ENCODE measurements at regions not wholly inside any gene's neighbourhood (a gene's known extent, or its start where the extent isn't known, plus 50 kb on each side); places are given as distances from the start of the nearest gene placed in this dataset.
"Not testable (repeated sequence)": the region's sequence is repeated elsewhere in the genome, so short reads cannot be mapped to it uniquely, and the experiment has no call there.

GRCh38 chr3:103453152-103453551 is 1018.3 kb downstream of the ZPLD1 start:
- DNase-seq = no peak
- TF ChIP-seq GATA1 (IDR thresholded peaks at IDR 0.05; ENCODE audit: low read depth, low read length) = no peak
- no peak for TF ChIP-seq POLR2A (IDR thresholded peaks at IDR 0.05; ENCODE audit: low read length)

GRCh38 chr3:103459815-103460214 is 1025.0 kb downstream of the ZPLD1 start:
- DNase-seq = no peak
- TF ChIP-seq GATA1 (IDR thresholded peaks at IDR 0.05; ENCODE audit: low read depth, low read length) (no peak), POLR2A (IDR thresholded peaks at IDR 0.05; ENCODE audit: low read length) (no peak)

GRCh38 chr3:103470498-103470897 is 1035.7 kb downstream of the ZPLD1 start:
- no peak for DNase-seq

GRCh38 chr3:103494011-103494410 is 1059.2 kb downstream of the ZPLD1 start:
- no peak for TF ChIP-seq GATA1 (IDR thresholded peaks at IDR 0.05; ENCODE audit: low read depth, low read length)
- TF ChIP-seq POLR2A (IDR thresholded peaks at IDR 0.05; ENCODE audit: low read length) = no peak
- no peak for DNase-seq

More at GRCh38 chr3:103470498-103470897, 1035.7 kb downstream of the ZPLD1 start:
- no peak for TF ChIP-seq GATA1 (IDR thresholded peaks at IDR 0.05; ENCODE audit: low read depth, low read length)
- TF ChIP-seq POLR2A (IDR thresholded peaks at IDR 0.05; ENCODE audit: low read length) = no peak

DNA sequence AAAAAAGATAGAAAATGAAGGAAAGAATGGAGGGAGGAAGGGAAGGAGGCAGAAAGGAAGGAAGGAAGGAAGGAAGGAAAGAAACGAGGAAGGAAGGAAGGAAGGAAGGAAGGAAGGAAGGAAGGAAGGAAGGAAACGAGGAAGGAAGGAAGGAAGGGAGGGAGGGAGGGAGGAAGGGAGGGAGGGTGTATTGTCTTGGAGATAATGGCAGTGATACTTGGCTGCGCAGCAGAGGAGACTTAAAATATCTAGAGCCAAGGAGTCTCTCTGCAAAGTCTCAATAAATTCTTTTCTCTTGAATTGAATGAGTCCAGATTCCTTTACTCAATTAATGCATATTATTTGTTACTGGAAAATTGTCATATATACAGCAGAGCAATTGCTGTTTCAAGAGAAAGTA is 1059.7 kb downstream of the ZPLD1 start:
- no peak for TF ChIP-seq GATA1 (IDR thresholded peaks at IDR 0.05; ENCODE audit: low read depth, low read length)
- no peak for TF ChIP-seq POLR2A (IDR thresholded peaks at IDR 0.05; ENCODE audit: low read length)
- DNase-seq = no peak

DNA sequence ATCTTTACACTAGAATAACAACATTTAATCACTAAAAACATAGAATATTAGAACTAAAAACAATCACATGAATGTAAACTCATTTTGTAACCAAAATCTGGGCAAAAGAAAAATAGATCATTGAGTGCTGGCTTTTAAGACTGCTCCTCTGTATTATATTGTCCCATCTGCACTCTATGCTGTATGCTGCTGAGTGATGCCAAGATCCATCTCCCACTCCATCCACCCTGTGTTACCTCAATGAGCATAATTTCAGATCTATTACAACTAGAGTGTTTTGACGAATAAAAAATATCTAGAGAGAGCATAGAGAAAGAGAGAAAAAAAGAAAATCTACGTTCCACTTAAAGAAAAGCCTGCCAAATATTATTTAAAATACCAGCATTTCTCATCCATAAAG is 1060.4 kb downstream of the ZPLD1 start:
- DNase-seq = no peak
- no peak for TF ChIP-seq POLR2A (IDR thresholded peaks at IDR 0.05; ENCODE audit: low read length)
- no peak for TF ChIP-seq GATA1 (IDR thresholded peaks at IDR 0.05; ENCODE audit: low read depth, low read length)

GRCh38 chr3:103499132-103499900 is 1064.5 kb downstream of the ZPLD1 start:
- DNase-seq = no peak
- no peak for TF ChIP-seq GATA1 (IDR thresholded peaks at IDR 0.05; ENCODE audit: low read depth, low read length)
- TF ChIP-seq POLR2A (IDR thresholded peaks at IDR 0.05; ENCODE audit: low read length) = no peak

- TF ChIP-seq POLR2A (IDR thresholded peaks at IDR 0.05; ENCODE audit: low read length) (no peak), GATA1 (IDR thresholded peaks at IDR 0.05; ENCODE audit: low read depth, low read length) (no peak)
- DNase-seq = no peak
Measured at GRCh38 chr3:103499967-103500366, 1065.2 kb downstream of the ZPLD1 start.

- DNase-seq = no peak
- no peak for TF ChIP-seq GATA1 (IDR thresholded peaks at IDR 0.05; ENCODE audit: low read depth, low read length)
- no peak for TF ChIP-seq POLR2A (IDR thresholded peaks at IDR 0.05; ENCODE audit: low read length)
Measured at GRCh38 chr3:103510760-103511159, 1075.9 kb downstream of the ZPLD1 start.

- TF ChIP-seq POLR2A (IDR thresholded peaks at IDR 0.05; ENCODE audit: low read length) (no peak), GATA1 (IDR thresholded peaks at IDR 0.05; ENCODE audit: low read depth, low read length) (no peak)
- no peak for DNase-seq
Measured at GRCh38 chr3:103511891-103512290, 1077.1 kb downstream of the ZPLD1 start.

- DNase-seq = no peak
- TF ChIP-seq POLR2A (IDR thresholded peaks at IDR 0.05; ENCODE audit: low read length) (no peak), GATA1 (IDR thresholded peaks at IDR 0.05; ENCODE audit: low read depth, low read length) (no peak)
Measured at GRCh38 chr3:103512595-103512994, 1077.8 kb downstream of the ZPLD1 start.

GRCh38 chr3:103513003-103513402 is 1078.2 kb downstream of the ZPLD1 start:
- TF ChIP-seq POLR2A (IDR thresholded peaks at IDR 0.05; ENCODE audit: low read length) (no peak), GATA1 (IDR thresholded peaks at IDR 0.05; ENCODE audit: low read depth, low read length) (no peak)
- DNase-seq = no peak

GRCh38 chr3:103515116-103515515 is 1080.3 kb downstream of the ZPLD1 start:
- TF ChIP-seq GATA1 (IDR thresholded peaks at IDR 0.05; ENCODE audit: low read depth, low read length) = no peak
- no peak for TF ChIP-seq POLR2A (IDR thresholded peaks at IDR 0.05; ENCODE audit: low read length)
- DNase-seq = no peak

- no peak for TF ChIP-seq GATA1 (IDR thresholded peaks at IDR 0.05; ENCODE audit: low read depth, low read length)
- no peak for TF ChIP-seq POLR2A (IDR thresholded peaks at IDR 0.05; ENCODE audit: low read length)
- no peak for DNase-seq
Measured at GRCh38 chr3:103516950-103517349, 1082.1 kb downstream of the ZPLD1 start.

DNA sequence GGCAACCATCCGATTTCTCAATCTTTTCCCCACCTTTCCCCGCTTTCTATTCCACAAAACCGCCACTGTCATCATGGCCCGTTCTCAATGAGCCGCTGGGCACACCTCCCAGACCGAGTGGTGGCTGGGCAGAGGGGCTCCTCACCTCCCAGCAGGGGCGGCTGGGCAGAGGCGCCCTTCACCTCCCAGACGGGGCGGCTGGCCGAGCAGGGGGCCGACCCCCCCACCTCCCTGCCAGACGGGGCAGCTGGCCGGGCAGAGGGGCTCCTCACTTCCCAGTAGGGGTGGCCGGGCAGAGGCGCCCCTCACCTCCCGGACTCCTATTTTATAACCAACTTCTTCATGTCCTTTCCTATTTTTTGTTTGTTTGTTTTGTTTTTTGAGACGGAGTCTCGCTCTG is 1096.5 kb downstream of the ZPLD1 start:
- DNase-seq = not testable (repeated sequence)
